Endothelial cell of umbilical vein (primary cell): ENCODE measurements at regions not wholly inside any gene's neighbourhood (a gene's known extent, or its start where the extent isn't known, plus 50 kb on each side); places are given as distances from the start of the nearest gene placed in this dataset.

ENCODE experiments used
- BruUV-seq: library from RNA; stranded (reverse); fragments of 400-500 nt; replicated peaks from 2 replicates; lab custom pipeline; 2021; lab: Mats Ljungman, UMichigan
- CTCF ChIA-PET: fragments of 300-600, 350-600 bp; sonication (Branson Sonifier 250); formaldehyde crosslinking; loops from one replicate; lab custom pipeline; 2021; ENCODE audit warnings: antibody characterized with exemption, inconsistent platforms; lab: Charles Lee
- POLR2A ChIA-PET: fragments of 300-600, 350-600 bp; sonication (Branson Sonifier 250); formaldehyde crosslinking; loops from one replicate; lab custom pipeline; 2021; ENCODE audit warnings: antibody characterized with exemption, inconsistent platforms; lab: Charles Lee
- DNase-seq: peaks from one replicate; pipeline ENCODE4 v3.0.0-alpha.2; 2011; ENCODE audit warnings: low read depth, low spot score
- FAIRE-seq: peaks from 2 replicates; lab custom pipeline; 2011; peaks lifted over from hg19 to GRCh38; lab: Jason Lieb, UNC
- H2AFZ ChIP-seq: 2 replicates; pipeline ENCODE4 v1.6.0; 2012; ENCODE audit warnings: low read depth, low read length, control low read depth, inconsistent platforms
- H3K27ac ChIP-seq: 2 replicates; pipeline ENCODE4 v1.5.1; 2011; ENCODE audit warnings: low read depth, mild to moderate bottlenecking, control low read depth, low read length, moderate library complexity; ENCODE audit not compliant: insufficient read depth
- H3K27me3 ChIP-seq, 2 experiments: 2 replicates each; pipeline versions ENCODE4 v1.6.0 to v1.6.1; 2011; ENCODE audit warnings: low read length in 2 of 2, mixed read lengths in 1 of 2; ENCODE audit not compliant: control insufficient read depth in 2 of 2, insufficient read depth in 2 of 2
- H3K36me3 ChIP-seq, 2 experiments: 2 replicates in 1 of 2; 3 replicates in 1 of 2; pipeline ENCODE4 v1.5.1; 2011; ENCODE audit warnings: low read length in 2 of 2, mild to moderate bottlenecking in 1 of 2, moderate library complexity in 1 of 2; ENCODE audit not compliant: control insufficient read depth in 2 of 2, insufficient read depth in 2 of 2; ENCODE audit errors: extremely low read depth in 1 of 2
- H3K4me1 ChIP-seq: 3 replicates; pipeline ENCODE4 v1.5.1; 2011; ENCODE audit warnings: mild to moderate bottlenecking, low read length; ENCODE audit not compliant: control insufficient read depth, insufficient read depth; ENCODE audit errors: extremely low read depth
- H3K4me2 ChIP-seq: 2 replicates; pipeline ENCODE4 v1.6.1; 2011; ENCODE audit warnings: low read length, control low read depth, mixed read lengths; ENCODE audit not compliant: insufficient read depth
- H3K4me3 ChIP-seq, 3 experiments: fragments of 200-600 bp in 1 of 3; sonication (generic), shearing (Covaris generic) in 1 of 3; replicated peaks in 1 of 3; 2 replicates each; pipeline ENCODE4 v1.5.1; 2011 to 2016; ENCODE audit warnings: control low read depth in 3 of 3, low read length in 3 of 3, mild to moderate bottlenecking in 2 of 3, inconsistent platforms in 1 of 3, low read depth in 1 of 3, moderate library complexity in 1 of 3; ENCODE audit not compliant: insufficient read depth in 1 of 3
- H3K79me2 ChIP-seq: 2 replicates; pipeline ENCODE4 v1.6.0; 2012; ENCODE audit warnings: low read length, inconsistent platforms; ENCODE audit not compliant: control insufficient read depth, insufficient read depth
- H3K9ac ChIP-seq: replicated peaks from 2 replicates; pipeline ENCODE3; 2011; ENCODE audit warnings: low read length, control low read depth; ENCODE audit not compliant: insufficient read depth; ENCODE audit errors: extremely low read depth
- H3K9me1 ChIP-seq: replicated peaks from 3 replicates; pipeline ENCODE4 v1.6.0; 2011; ENCODE audit warnings: mild to moderate bottlenecking, low read length; ENCODE audit not compliant: control insufficient read depth, insufficient read depth; ENCODE audit errors: extremely low read depth
- H3K9me3 ChIP-seq: replicated peaks from 2 replicates; pipeline ENCODE4 v1.5.1; 2012; ENCODE audit warnings: low read length, inconsistent platforms; ENCODE audit not compliant: control insufficient read depth, insufficient read depth
- H4K20me1 ChIP-seq: replicated peaks from 2 replicates; pipeline ENCODE3; 2011; ENCODE audit warnings: mild to moderate bottlenecking, low read length; ENCODE audit not compliant: control insufficient read depth, insufficient read depth; ENCODE audit errors: extremely low read depth
- EZH2 ChIP-seq: IDR thresholded peaks from 2 replicates; pipeline ENCODE4 v1.6.1; 2012; ENCODE audit warnings: borderline replicate concordance, low read depth, mild to moderate bottlenecking, moderate library complexity, low read length, inconsistent platforms; ENCODE audit not compliant: severe bottlenecking
- FOS ChIP-seq: IDR thresholded peaks from 2 replicates; pipeline ENCODE4 v1.6.1; 2011; ENCODE audit warnings: mild to moderate bottlenecking, low read length, moderate library complexity, borderline replicate concordance; ENCODE audit not compliant: insufficient read depth
- GATA2 ChIP-seq: IDR thresholded peaks from 2 replicates; pipeline ENCODE4 v1.7.0; 2011; ENCODE audit warnings: low read depth, mild to moderate bottlenecking, moderate library complexity, mixed read lengths, low read length; ENCODE audit not compliant: insufficient read length, insufficient read depth
- JUN ChIP-seq: IDR thresholded peaks from 2 replicates; pipeline ENCODE4 v1.6.1; 2011; ENCODE audit warnings: borderline replicate concordance, low read depth; ENCODE audit not compliant: insufficient read length, insufficient read depth
- MAX ChIP-seq: IDR thresholded peaks from 2 replicates; pipeline ENCODE4 v1.6.1; 2011; ENCODE audit not compliant: insufficient read depth, insufficient read length
- MYC ChIP-seq: IDR thresholded peaks from one replicate; pipeline ENCODE4 v1.6.1; 2011; ENCODE audit warnings: mild to moderate bottlenecking, low read depth, low read length
- POLR2A ChIP-seq: IDR thresholded peaks from 2 replicates; pipeline ENCODE4 v1.6.1; 2012; ENCODE audit warnings: low read depth, mild to moderate bottlenecking, control low read depth, low read length
- POLR2AphosphoS5 ChIP-seq: IDR thresholded peaks from 2 replicates; pipeline ENCODE4 v1.6.1; 2012; ENCODE audit warnings: low read depth, mild to moderate bottlenecking, control low read depth, low read length, moderate library complexity; ENCODE audit not compliant: insufficient read depth
- dilution Hi-C: fragments of 300-500 bp; cut with MboI; formaldehyde crosslinking; loops from one replicate; pipeline ENCODE4 v1.15.0; 2019; ENCODE audit warnings: low sequenced_read_pairs; ENCODE audit not compliant: extremely low pct_ligation_motif_present
- intact Hi-C: fragments of 100-400 bp; cut with micrococcal nuclease; formaldehyde crosslinking; loops from one replicate; pipeline ENCODE4 v1.10.0; 2022
- TF ChIP-seq, protein P1 (sequence below), 2 donors: IDR thresholded peaks; 1 replicate in 1 of 2; 2 replicates in 1 of 2; pipeline ENCODE4 v1.5.1; 2011; ENCODE audit warnings: low read length in 2 of 2, mild to moderate bottlenecking in 2 of 2, moderate library complexity in 2 of 2, control low read depth in 1 of 2, inconsistent platforms in 1 of 2, low read depth in 1 of 2; ENCODE audit not compliant: insufficient read depth in 1 of 2; ENCODE audit errors: extremely low read depth in 1 of 2

- Histone ChIP-seq H3K9ac (no peak overlapping the region), H3K4me2 (peak overlapping the region; percentile 28), H3K27me3 (no peaks in the 10 kb centered on the region), H3K9me3 (no peaks in the 10 kb centered on the region), H4K20me1 (no peaks in the 10 kb centered on the region), H3K79me2 (no peaks in the 10 kb centered on the region), H3K36me3 (no peaks in the 10 kb centered on the region), H3K9me1 (no peaks in the 10 kb centered on the region), H2AFZ (no peak overlapping the region), H3K4me3 (no peak overlapping the region), H3K4me1 (peaks cover 15% of the 10 kb centered on the region), H3K27ac (peak overlapping the region; percentile 95)
- FAIRE-seq (no peak), DNase-seq (no peak)
- intact Hi-C loops = loop anchor here (1.0 kb wide), 2 partner anchors 13 to 15 kb away; no protein-coding TSS in a partner anchor
- POLR2A ChIA-PET = interaction anchor here (1.8 kb wide), 1 partner anchor 15 kb away, joined by 8 read pairs; no protein-coding TSS in a partner anchor
- TF ChIP-seq EZH2 = no peak
- no peak for TF ChIP-seq MAX
- no peak for TF ChIP-seq POLR2AphosphoS5
- no peak for TF ChIP-seq POLR2A
- TF ChIP-seq FOS = no peak
- no peak for TF ChIP-seq JUN
- TF ChIP-seq, protein P1, sequence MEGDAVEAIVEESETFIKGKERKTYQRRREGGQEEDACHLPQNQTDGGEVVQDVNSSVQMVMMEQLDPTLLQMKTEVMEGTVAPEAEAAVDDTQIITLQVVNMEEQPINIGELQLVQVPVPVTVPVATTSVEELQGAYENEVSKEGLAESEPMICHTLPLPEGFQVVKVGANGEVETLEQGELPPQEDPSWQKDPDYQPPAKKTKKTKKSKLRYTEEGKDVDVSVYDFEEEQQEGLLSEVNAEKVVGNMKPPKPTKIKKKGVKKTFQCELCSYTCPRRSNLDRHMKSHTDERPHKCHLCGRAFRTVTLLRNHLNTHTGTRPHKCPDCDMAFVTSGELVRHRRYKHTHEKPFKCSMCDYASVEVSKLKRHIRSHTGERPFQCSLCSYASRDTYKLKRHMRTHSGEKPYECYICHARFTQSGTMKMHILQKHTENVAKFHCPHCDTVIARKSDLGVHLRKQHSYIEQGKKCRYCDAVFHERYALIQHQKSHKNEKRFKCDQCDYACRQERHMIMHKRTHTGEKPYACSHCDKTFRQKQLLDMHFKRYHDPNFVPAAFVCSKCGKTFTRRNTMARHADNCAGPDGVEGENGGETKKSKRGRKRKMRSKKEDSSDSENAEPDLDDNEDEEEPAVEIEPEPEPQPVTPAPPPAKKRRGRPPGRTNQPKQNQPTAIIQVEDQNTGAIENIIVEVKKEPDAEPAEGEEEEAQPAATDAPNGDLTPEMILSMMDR (IDR thresholded peaks at IDR 0.05; ENCODE audit: extremely low read depth in 1 of 2, insufficient read depth in 1 of 2, low read depth in 1 of 2, low read length in 2 of 2) = no peak
- TF ChIP-seq MYC = no peak
- no peak for TF ChIP-seq GATA2
- CTCF ChIA-PET = interaction anchor here (0.9 to 2.3 kb wide), 4 partner anchors 10 to 204 kb away, joined by 3 to 8 read pairs (median 3); no protein-coding TSS in a partner anchor
- dilution Hi-C loops = no loop called here
- no TSS peak for BruUV-seq
Measured at GRCh38 chr11:47904808-47905207, 56.7 kb upstream of the NUP160 start.
